H1 (cell line): ENCODE measurements at regions not wholly inside any gene's neighbourhood (a gene's known extent, or its start where the extent isn't known, plus 50 kb on each side); places are given as distances from the start of the nearest gene placed in this dataset.

ENCODE experiments used
- CTCF ChIA-PET: fragments of 300-600 bp; sonication (Branson Sonifier 250); formaldehyde crosslinking; loops from one replicate; lab custom pipeline; 2021; ENCODE audit not compliant: partially characterized antibody; lab: Charles Lee
- POLR2A ChIA-PET: fragments of 300-600 bp; sonication (Branson Sonifier 250); formaldehyde crosslinking; loops from one replicate; lab custom pipeline; 2021; ENCODE audit warnings: inconsistent platforms; ENCODE audit not compliant: partially characterized antibody; lab: Charles Lee
- DNase-seq, 2 experiments: peaks; one replicate each; pipeline versions ENCODE4 v3.0.0 to v3.0.0-alpha.2; 2010 to 2022; ENCODE audit warnings: low spot score in 2 of 2, low read depth in 1 of 2, mixed read lengths in 1 of 2
- FAIRE-seq: peaks from 2 replicates; lab custom pipeline; 2011; peaks lifted over from hg19 to GRCh38; lab: Jason Lieb, UNC
- H2AFZ ChIP-seq: 2 replicates; pipeline ENCODE4 v1.8.1; 2012; ENCODE audit warnings: low read length, inconsistent platforms
- H2AK5ac ChIP-seq: 2 replicates; pipeline ENCODE4 v1.6.1; 2013; ENCODE audit warnings: low read depth, low read length
- H2BK120ac ChIP-seq: replicated peaks from 2 replicates; pipeline ENCODE3; 2013; ENCODE audit warnings: low read depth, low read length, inconsistent platforms
- H2BK12ac ChIP-seq: 2 replicates; pipeline ENCODE4 v1.6.1; 2013; ENCODE audit warnings: low read depth, low read length
- H2BK15ac ChIP-seq: 2 replicates; pipeline ENCODE4 v1.6.1; 2013; ENCODE audit warnings: low read length
- H2BK20ac ChIP-seq: 2 replicates; pipeline ENCODE4 v1.6.1; 2013; ENCODE audit warnings: low read length
- H2BK5ac ChIP-seq: 2 replicates; pipeline ENCODE4 v1.6.1; 2013; ENCODE audit warnings: low read depth, low read length
- H3K14ac ChIP-seq: 2 replicates; pipeline ENCODE4 v1.6.1; 2013; ENCODE audit warnings: inconsistent platforms; ENCODE audit not compliant: insufficient read length
- H3K18ac ChIP-seq: 2 replicates; pipeline ENCODE4 v1.6.1; 2013; ENCODE audit warnings: low read length; ENCODE audit errors: extremely low read depth
- H3K23ac ChIP-seq: 2 replicates; pipeline ENCODE4 v1.6.1; 2013; ENCODE audit warnings: inconsistent platforms; ENCODE audit not compliant: insufficient read length
- H3K23me2 ChIP-seq: 2 replicates; pipeline ENCODE4 v1.6.1; 2013; ENCODE audit warnings: low read depth, low read length
- H3K27ac ChIP-seq: 2 replicates; pipeline ENCODE4 v1.6.1; 2011; ENCODE audit warnings: low read depth, low read length, inconsistent platforms
- H3K27me3 ChIP-seq, 4 experiments: replicated peaks in 1 of 4; 1 replicate in 1 of 4; 2 replicates in 3 of 4; pipeline versions ENCODE4 v1.6.1 to v1.8.1; 2011 to 2013; ENCODE audit warnings: low read length in 3 of 4, mild to moderate bottlenecking in 3 of 4, inconsistent platforms in 2 of 4, mixed read lengths in 2 of 4, moderate library complexity in 1 of 4; ENCODE audit not compliant: control insufficient read depth in 3 of 4, insufficient read depth in 3 of 4; ENCODE audit errors: extremely low read depth in 1 of 4
- H3K36me3 ChIP-seq, 4 experiments: 2 replicates each; pipeline versions ENCODE4 v1.6.1 to v1.8.1; 2011 to 2013; ENCODE audit warnings: mild to moderate bottlenecking in 4 of 4, low read length in 3 of 4, moderate library complexity in 2 of 4, control low read depth in 1 of 4, inconsistent platforms in 1 of 4; ENCODE audit not compliant: insufficient read depth in 4 of 4, control insufficient read depth in 2 of 4
- H3K4ac ChIP-seq: replicated peaks from 2 replicates; pipeline ENCODE3; 2013; ENCODE audit warnings: low read length, low read depth, mixed read lengths, inconsistent platforms; ENCODE audit not compliant: insufficient read length
- H3K4me1 ChIP-seq, 4 experiments: replicated peaks in 1 of 4; 1 replicate in 1 of 4; 2 replicates in 3 of 4; pipeline versions ENCODE4 v1.6.1 to v1.8.1; 2011 to 2013; ENCODE audit warnings: low read length in 3 of 4, inconsistent platforms in 2 of 4, mixed read lengths in 1 of 4; ENCODE audit not compliant: insufficient read depth in 4 of 4, control insufficient read depth in 3 of 4
- H3K4me2 ChIP-seq, 2 experiments: 2 replicates each; pipeline versions ENCODE4 v1.6.1 to v1.8.1; 2011 to 2013; ENCODE audit warnings: low read depth in 2 of 2, low read length in 2 of 2, control low read depth in 1 of 2, inconsistent platforms in 1 of 2, mild to moderate bottlenecking in 1 of 2; ENCODE audit not compliant: insufficient read depth in 1 of 2
- H3K4me3 ChIP-seq, 4 experiments: fragments of 200-600, 300-600 bp in 1 of 4; sonication (generic), shearing (Covaris generic), sonication (Bioruptor Twin) in 1 of 4; 2 replicates each; pipeline versions ENCODE4 v1.5.1 to v1.8.1; 2011 to 2016; ENCODE audit warnings: low read length in 4 of 4, low read depth in 3 of 4, control low read depth in 2 of 4, inconsistent platforms in 2 of 4, mild to moderate bottlenecking in 2 of 4, mixed read lengths in 1 of 4, moderate library complexity in 1 of 4; ENCODE audit not compliant: insufficient read depth in 2 of 4; ENCODE audit errors: extremely low read depth in 1 of 4
- H3K56ac ChIP-seq: replicated peaks from 2 replicates; pipeline ENCODE3; 2013; ENCODE audit warnings: low read depth, mild to moderate bottlenecking, mixed read lengths, low read length, inconsistent platforms; ENCODE audit not compliant: insufficient read length
- H3K79me1 ChIP-seq: 2 replicates; pipeline ENCODE4 v1.6.1; 2013; ENCODE audit warnings: low read depth, low read length, control low read depth
- H3K79me2 ChIP-seq, 2 experiments: 2 replicates each; pipeline versions ENCODE4 v1.6.1 to v1.8.1; 2012 to 2013; ENCODE audit warnings: low read length in 2 of 2, mild to moderate bottlenecking in 2 of 2, inconsistent platforms in 1 of 2; ENCODE audit not compliant: insufficient read depth in 2 of 2, control insufficient read depth in 1 of 2
- H3K9ac ChIP-seq, 4 experiments: replicated peaks in 1 of 4; 1 replicate in 1 of 4; 2 replicates in 3 of 4; pipeline versions ENCODE4 v1.6.1 to v1.8.1; 2011 to 2013; ENCODE audit warnings: low read depth in 3 of 4, low read length in 3 of 4, control low read depth in 2 of 4, mild to moderate bottlenecking in 2 of 4, moderate library complexity in 2 of 4, inconsistent platforms in 1 of 4; ENCODE audit errors: extremely low read depth in 1 of 4
- H3K9me3 ChIP-seq, 2 experiments: 2 replicates each; pipeline versions ENCODE4 v1.6.1 to v1.8.1; 2012 to 2013; ENCODE audit warnings: mild to moderate bottlenecking in 2 of 2, moderate library complexity in 2 of 2, control low read depth in 1 of 2, inconsistent platforms in 1 of 2, low read depth in 1 of 2, low read length in 1 of 2, mixed read lengths in 1 of 2; ENCODE audit not compliant: insufficient read depth in 2 of 2
- H4K20me1 ChIP-seq, 2 experiments: replicated peaks in 1 of 2; 2 replicates each; pipeline versions ENCODE3 to v1.8.1; 2011 to 2013; ENCODE audit warnings: inconsistent platforms in 2 of 2, low read length in 2 of 2, mild to moderate bottlenecking in 1 of 2; ENCODE audit not compliant: insufficient read depth in 2 of 2, control insufficient read depth in 1 of 2
- H4K5ac ChIP-seq: 2 replicates; pipeline ENCODE4 v1.6.1; 2013; ENCODE audit warnings: low read length, low read depth, mixed read lengths, inconsistent platforms; ENCODE audit not compliant: insufficient read length
- H4K8ac ChIP-seq: 2 replicates; pipeline ENCODE4 v1.8.0; 2013; ENCODE audit warnings: mild to moderate bottlenecking, moderate library complexity, low read length, inconsistent platforms; ENCODE audit not compliant: insufficient read depth; ENCODE audit errors: extremely low read depth
- H4K91ac ChIP-seq: replicated peaks from 2 replicates; pipeline ENCODE3; 2013; ENCODE audit warnings: low read length, mixed read lengths, inconsistent platforms; ENCODE audit not compliant: insufficient read length
- EP300 ChIP-seq, 2 experiments: IDR thresholded peaks; 1 replicate in 1 of 2; 2 replicates in 1 of 2; pipeline ENCODE4 v1.6.1; 2011 to 2012; ENCODE audit warnings: low read depth in 2 of 2, low read length in 2 of 2, mild to moderate bottlenecking in 2 of 2, borderline replicate concordance in 1 of 2, inconsistent platforms in 1 of 2, moderate library complexity in 1 of 2
- MAFK ChIP-seq: IDR thresholded peaks from 2 replicates; pipeline ENCODE4 v1.6.1; 2012; ENCODE audit warnings: low read depth, mild to moderate bottlenecking, improper control_type of control experiment, low read length
- SP2 ChIP-seq: IDR thresholded peaks from 2 replicates; pipeline ENCODE4 v1.6.1; 2012; ENCODE audit warnings: mild to moderate bottlenecking, low read length, inconsistent platforms
- WGBS, 2 experiments: shearing (Covaris generic) in 1 of 2; methylation state at CpG; one replicate each; pipeline versions ENCODE4 v1.1.6 to v1.1.7; 2013 to 2015; ENCODE audit warnings: low lambda C conversion rate in 2 of 2, mixed read lengths in 2 of 2, inconsistent platforms in 1 of 2, low coverage in 1 of 2, missing lambda C conversion rate in 1 of 2; ENCODE audit not compliant: insufficient replicate concordance in 2 of 2, insufficient coverage in 1 of 2, insufficient read length in 1 of 2; ENCODE audit errors: extremely low coverage in 1 of 2, missing lambda C conversion rate in 1 of 2; 5-methylcytosine and 5-hydroxymethylcytosine counted together

DNA sequence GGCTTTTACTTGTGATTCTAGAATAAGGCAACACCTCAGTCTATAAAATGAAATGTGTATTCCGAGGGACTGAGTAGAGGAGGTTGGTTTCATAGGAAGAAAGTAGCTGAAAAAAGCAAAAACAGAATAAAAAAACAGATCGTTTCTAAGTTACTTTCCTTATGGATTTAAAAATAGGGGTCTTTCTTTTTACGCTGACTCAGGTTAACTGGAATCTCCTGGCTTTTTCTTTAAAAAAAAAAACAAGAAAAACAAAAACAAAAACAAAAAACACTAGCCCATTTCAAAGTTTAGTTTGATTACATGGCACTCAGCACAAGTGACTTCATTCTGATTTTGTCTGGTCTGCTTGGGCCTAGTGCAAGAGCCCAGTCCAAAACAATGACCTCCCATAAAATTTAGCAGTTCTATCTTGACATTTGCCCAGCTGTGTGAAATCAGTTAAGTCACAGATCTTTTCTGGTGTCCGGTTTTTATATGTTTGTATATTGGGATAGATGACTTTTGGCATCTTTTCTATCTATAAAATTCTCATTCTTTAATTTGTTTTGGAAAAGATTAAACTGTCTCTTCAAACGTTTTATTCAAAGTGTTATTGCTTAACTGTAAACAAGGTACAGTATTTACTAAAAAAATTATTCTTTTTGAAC lies 222.7 kb upstream of the HTR2C start:
- Histone ChIP-seq H3K23me2 (peaks cover 2% of the 10 kb centered on the region; the same call in 1 of the 2 replicates), H3K27ac (no peak overlapping the region), H4K20me1 (no peaks in the 10 kb centered on the region), H2BK120ac (no peak overlapping the region), H3K56ac (no peak overlapping the region), H3K18ac (no peak overlapping the region), H3K9ac (no peak overlapping the region), H2BK12ac (no peak overlapping the region), H3K4me1 (peaks cover 0 to 2% (median 0%) of the 10 kb centered on the region in 4 experiments; a peak in 2 of 7 replicates), H2AFZ (no peak overlapping the region), H4K5ac (no peak overlapping the region), H3K23ac (no peak overlapping the region), H3K27me3 (no peaks in the 10 kb centered on the region), H2BK5ac (no peak overlapping the region), H3K9me3 (no peaks in the 10 kb centered on the region), H3K4me3 (no peak overlapping the region), H2BK15ac (no peak overlapping the region), H3K4me2 (no peak overlapping the region), H3K79me1 (no peaks in the 10 kb centered on the region), H2AK5ac (no peak overlapping the region), H3K14ac (no peak overlapping the region), H3K79me2 (no peaks in the 10 kb centered on the region), H4K8ac (no peak overlapping the region), H3K36me3 (no peaks in the 10 kb centered on the region), H3K4ac (no peak overlapping the region), H4K91ac (no peak overlapping the region), H2BK20ac (no peak overlapping the region)
- TF ChIP-seq MAFK (peak; percentile 47; the same call in 1 of the 2 replicates), SP2 (no peak), EP300 (IDR thresholded peaks at IDR 0.05; ENCODE audit: borderline replicate concordance in 1 of 2, low read depth in 2 of 2, low read length in 2 of 2) (no peak)
- WGBS, 2 experiments = 80% methylated on average over 5 of the region's 5 CpGs; no CpG with 5 or more reads in 1 of the 2 experiments
- FAIRE-seq = no peak
- POLR2A ChIA-PET = no interaction called here
- CTCF ChIA-PET = no interaction called here
- DNase-seq = no peak
